GM10266 (cell line): ENCODE measurements at regions not wholly inside any gene's neighbourhood (a gene's known extent, or its start where the extent isn't known, plus 50 kb on each side); places are given as distances from the start of the nearest gene placed in this dataset.

Source experiments
- DNase-seq: peaks from one replicate; pipeline ENCODE4 v3.0.0; 2012; ENCODE audit errors: extremely low spot score
- CTCF ChIP-seq: IDR thresholded peaks from 2 replicates; pipeline ENCODE4 v1.5.1; 2012; ENCODE audit warnings: mild to moderate bottlenecking, low read depth; ENCODE audit not compliant: control insufficient read depth, insufficient read depth; ENCODE audit errors: missing control alignments

GRCh38 chr17:34712481-34713195 is 133.3 kb downstream of the TMEM132E start:
- no peak for DNase-seq
- TF ChIP-seq CTCF, result no peak

GRCh38 chr17:34711646-34712045 is 132.3 kb downstream of the TMEM132E start:
- no peak for TF ChIP-seq CTCF
- no peak for DNase-seq

DNA sequence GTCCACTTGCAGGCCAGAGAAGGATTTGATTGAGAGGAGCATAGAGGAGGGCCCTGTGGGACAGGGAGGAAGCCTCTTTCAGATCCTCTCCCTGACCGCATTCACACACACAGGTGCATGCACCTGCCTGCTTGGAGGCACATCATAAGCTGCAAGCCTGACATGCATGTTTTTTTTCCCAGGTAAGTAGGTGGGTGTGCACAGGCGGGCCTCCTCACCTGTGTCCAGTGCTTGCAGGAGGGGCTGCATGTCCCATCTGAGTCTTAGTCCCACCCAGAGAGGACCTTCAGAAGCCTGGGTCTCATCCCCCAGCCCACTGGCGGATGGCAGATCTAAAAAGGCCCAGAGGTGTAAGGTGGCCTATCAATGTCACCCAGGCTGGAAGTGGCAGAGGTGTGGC is 130.8 kb downstream of the TMEM132E start:
- TF ChIP-seq CTCF, result no peak
- no peak for DNase-seq

DNA sequence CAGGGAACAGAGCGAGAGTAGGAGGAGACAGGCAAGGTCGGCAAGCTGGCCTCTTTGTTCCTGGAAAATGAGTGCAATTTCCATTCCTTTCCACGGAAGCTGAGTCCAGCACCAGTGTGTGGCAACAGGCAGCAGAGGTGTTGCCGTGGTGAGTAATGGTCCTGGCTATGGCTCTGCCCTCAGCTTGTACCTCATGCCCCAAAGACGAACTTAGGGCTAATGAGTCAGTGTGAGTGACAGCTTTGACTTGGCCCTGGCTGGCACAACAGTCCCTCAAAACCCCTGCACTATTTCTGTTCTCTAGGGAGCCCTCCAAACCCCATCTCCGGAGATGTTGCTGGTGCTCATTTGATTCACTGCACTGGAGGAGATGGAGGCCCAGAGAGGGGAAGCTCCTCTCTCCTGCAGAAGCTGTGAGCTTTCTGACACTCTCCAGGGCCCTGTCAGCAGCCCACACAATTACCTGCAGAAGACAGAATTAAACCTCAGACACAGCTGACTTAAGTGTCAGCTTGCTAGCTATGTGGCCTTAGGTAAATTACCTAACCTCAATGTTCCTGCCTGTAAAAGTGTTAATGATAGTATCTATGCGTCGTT is 129.9 kb downstream of the TMEM132E start:
- no peak for DNase-seq
- no peak for TF ChIP-seq CTCF

- no peak for TF ChIP-seq CTCF
- DNase-seq, result no peak
These were observed 126.6 kb downstream of the TMEM132E start for GRCh38 chr17:34706029-34706428.

GRCh38 chr17:34703533-34703932 is 124.2 kb downstream of the TMEM132E start:
- no peak for TF ChIP-seq CTCF
- no peak for DNase-seq

GRCh38 chr17:34699181-34699580 is 119.8 kb downstream of the TMEM132E start:
- DNase-seq, result no peak
- TF ChIP-seq CTCF, result no peak
